Skin epidermis (tissue), 12 donors: ENCODE measurements at regions not wholly inside any gene's neighbourhood (a gene's known extent, or its start where the extent isn't known, plus 50 kb on each side); places are given as distances from the start of the nearest gene placed in this dataset.
A peak's percentile ranks its signal among the peaks of the same experiment; 100 is the strongest.
"Not testable (repeated sequence)": the region's sequence is repeated elsewhere in the genome, so short reads cannot be mapped to it uniquely, and the experiment has no call there.

Experiments used
- H3K27ac ChIP-seq, 21 experiments: fragments of 200-600 bp; sonication (generic) in 11 of 21; one replicate each; pipeline ENCODE4 v1.5.0; 2020; ENCODE audit warnings: mild to moderate bottlenecking in 3 of 21, inconsistent platforms in 2 of 21, moderate library complexity in 2 of 21
- H3K4me3 ChIP-seq, 7 experiments: fragments of 200-600 bp; sonication (generic) in 2 of 7; one replicate each; pipeline ENCODE4 v1.5.0; 2020; ENCODE audit warnings: inconsistent platforms in 2 of 7, mild to moderate bottlenecking in 2 of 7, moderate library complexity in 1 of 7

GRCh38 chr12:89084751-89085150 lies 267.6 kb downstream of the DUSP6 start:
- Histone ChIP-seq H3K27ac (no peak overlapping the region), H3K4me3 (no peak overlapping the region)

GRCh38 chr12:89083491-89083890 lies 268.8 kb downstream of the DUSP6 start:
- Histone ChIP-seq H3K4me3 (no peak overlapping the region), H3K27ac (no peak overlapping the region)

- no peak overlapping the region for H3K27ac ChIP-seq
Observed at GRCh38 chr12:89082370-89082753, 269.9 kb downstream of the DUSP6 start.

GRCh38 chr12:89081719-89082369 lies 270.5 kb downstream of the DUSP6 start:
- H3K4me3 ChIP-seq, result no peak overlapping the region
- peak overlapping the region in 1 of 21 experiments; percentile 9 for H3K27ac ChIP-seq

More at GRCh38 chr12:89082370-89082753, 269.9 kb downstream of the DUSP6 start:
- no peak overlapping the region for H3K4me3 ChIP-seq

- Histone ChIP-seq H3K4me3 (no peak overlapping the region), H3K27ac (peak overlapping the region in 1 of 21 experiments; percentile 9)
Observed at GRCh38 chr12:89080793-89081465, 271.4 kb downstream of the DUSP6 start.

- no peak overlapping the region for H3K4me3 ChIP-seq
- H3K27ac ChIP-seq, result no peak overlapping the region
Observed at GRCh38 chr12:89075880-89076540, 276.3 kb downstream of the DUSP6 start.

- no peak overlapping the region for H3K27ac ChIP-seq
- no peak overlapping the region for H3K4me3 ChIP-seq
Observed at GRCh38 chr12:89073659-89074058, 278.6 kb downstream of the DUSP6 start.

GRCh38 chr12:89073027-89073398 lies 279.3 kb downstream of the DUSP6 start:
- Histone ChIP-seq H3K27ac (no peak overlapping the region), H3K4me3 (no peak overlapping the region)

GRCh38 chr12:89072294-89073026 lies 279.8 kb downstream of the DUSP6 start:
- H3K27ac ChIP-seq, result no peak overlapping the region
- no peak overlapping the region for H3K4me3 ChIP-seq

- H3K27ac ChIP-seq, result no peak overlapping the region
- no peak overlapping the region for H3K4me3 ChIP-seq
Observed at GRCh38 chr12:89070603-89071002, 281.7 kb downstream of the DUSP6 start.

GRCh38 chr12:89069431-89069830 lies 282.9 kb downstream of the DUSP6 start:
- H3K4me3 ChIP-seq, result no peak overlapping the region
- no peak overlapping the region for H3K27ac ChIP-seq

- no peak overlapping the region for H3K4me3 ChIP-seq
Observed at GRCh38 chr12:89067421-89068187, 284.7 kb downstream of the DUSP6 start.

GRCh38 chr12:89064780-89065179 lies 287.5 kb downstream of the DUSP6 start:
- Histone ChIP-seq H3K4me3 (no peak overlapping the region), H3K27ac (no peak overlapping the region)

More at GRCh38 chr12:89067421-89068187, 284.7 kb downstream of the DUSP6 start:
- H3K27ac ChIP-seq, result no peak overlapping the region

- Histone ChIP-seq H3K4me3 (no peak overlapping the region), H3K27ac (no peak overlapping the region)
Observed at GRCh38 chr12:89064151-89064550, 288.1 kb downstream of the DUSP6 start.

- Histone ChIP-seq H3K27ac (no peak overlapping the region), H3K4me3 (no peak overlapping the region)
Observed at GRCh38 chr12:89062996-89063395, 289.3 kb downstream of the DUSP6 start.

- Histone ChIP-seq H3K27ac (peak overlapping the region in 1 of 21 experiments; percentile 18), H3K4me3 (no peak overlapping the region)
Observed at GRCh38 chr12:89059721-89060541, 292.4 kb downstream of the DUSP6 start.

GRCh38 chr12:89059056-89059455 lies 293.2 kb downstream of the DUSP6 start:
- Histone ChIP-seq H3K27ac (no peak overlapping the region), H3K4me3 (no peak overlapping the region)

- H3K27ac ChIP-seq, result no peak overlapping the region
Observed at GRCh38 chr12:89058402-89058801, 293.9 kb downstream of the DUSP6 start.

GRCh38 chr12:89053817-89054216 lies 298.5 kb downstream of the DUSP6 start:
- H3K4me3 ChIP-seq, H3K27ac ChIP-seq: not testable (repeated sequence)

More at GRCh38 chr12:89058402-89058801, 293.9 kb downstream of the DUSP6 start:
- no peak overlapping the region for H3K4me3 ChIP-seq
